ENCODE measurements at regions not wholly inside any gene's neighbourhood (a gene's known extent, or its start where the extent isn't known, plus 50 kb on each side); places are given as distances from the start of the nearest gene placed in this dataset.

GRCh38 chr13:22018076-22018835 is 347.4 kb downstream of the FGF9 start:
- Mint-ChIP-seq H3K4me3 (no peak overlapping the region), H3K9me3 (no peaks in the 10 kb centered on the region), H3K36me3 (ENCODE audit: low read depth) (no peaks in the 10 kb centered on the region), H3K27ac (ENCODE audit: unreplicated experiment) (no peak overlapping the region), H3K4me1 (no peaks in the 10 kb centered on the region), H3K27me3 (ENCODE audit: low read depth) (no peaks in the 10 kb centered on the region)
- TF ChIP-seq CTCF (conservative IDR thresholded peaks at IDR 0.05), result no peak
- no peak for DNase-seq (ENCODE audit: low read depth, low spot score)

- H3K4me3 Mint-ChIP-seq, result no peak overlapping the region
- H3K9me3 Mint-ChIP-seq, result no peaks in the 10 kb centered on the region
- no peaks in the 10 kb centered on the region for H3K27me3 Mint-ChIP-seq (ENCODE audit: low read depth)
- H3K27ac Mint-ChIP-seq (ENCODE audit: unreplicated experiment), result no peak overlapping the region
- H3K36me3 Mint-ChIP-seq (ENCODE audit: low read depth), result no peaks in the 10 kb centered on the region
- H3K4me1 Mint-ChIP-seq, result no peaks in the 10 kb centered on the region
- no peak for DNase-seq (ENCODE audit: low read depth, low spot score)
- TF ChIP-seq CTCF (conservative IDR thresholded peaks at IDR 0.05), result no peak
These were observed 347.9 kb downstream of the FGF9 start for GRCh38 chr13:22018836-22019210.

GRCh38 chr13:22024381-22024994 is 353.6 kb downstream of the FGF9 start:
- Mint-ChIP-seq H3K4me3 (no peak overlapping the region), H3K9me3 (no peaks in the 10 kb centered on the region), H3K27me3 (ENCODE audit: low read depth) (no peaks in the 10 kb centered on the region), H3K27ac (ENCODE audit: unreplicated experiment) (no peak overlapping the region), H3K36me3 (ENCODE audit: low read depth) (no peaks in the 10 kb centered on the region), H3K4me1 (no peaks in the 10 kb centered on the region)
- no peak for TF ChIP-seq CTCF (conservative IDR thresholded peaks at IDR 0.05)
- no peak for DNase-seq (ENCODE audit: low read depth, low spot score)

GRCh38 chr13:22027566-22027965 is 356.7 kb downstream of the FGF9 start:
- TF ChIP-seq CTCF (conservative IDR thresholded peaks at IDR 0.05), result no peak
- Mint-ChIP-seq H3K36me3 (ENCODE audit: low read depth) (no peaks in the 10 kb centered on the region), H3K27me3 (ENCODE audit: low read depth) (peaks cover 5% of the 10 kb centered on the region), H3K4me1 (no peaks in the 10 kb centered on the region), H3K27ac (ENCODE audit: unreplicated experiment) (no peak overlapping the region), H3K9me3 (no peaks in the 10 kb centered on the region), H3K4me3 (no peak overlapping the region)
- DNase-seq (ENCODE audit: low read depth, low spot score), result no peak

GRCh38 chr13:22028831-22029230 is 358.0 kb downstream of the FGF9 start:
- H3K36me3 Mint-ChIP-seq (ENCODE audit: low read depth), result no peaks in the 10 kb centered on the region
- peaks cover 5% of the 10 kb centered on the region for H3K27me3 Mint-ChIP-seq (ENCODE audit: low read depth)
- H3K4me3 Mint-ChIP-seq, result no peak overlapping the region
- no peak overlapping the region for H3K27ac Mint-ChIP-seq (ENCODE audit: unreplicated experiment)
- no peak for TF ChIP-seq CTCF (conservative IDR thresholded peaks at IDR 0.05)
- no peak for DNase-seq (ENCODE audit: low read depth, low spot score)
- no peaks in the 10 kb centered on the region for H3K4me1 Mint-ChIP-seq
- no peaks in the 10 kb centered on the region for H3K9me3 Mint-ChIP-seq
